ENCODE measurements at regions not wholly inside any gene's neighbourhood (a gene's known extent, or its start where the extent isn't known, plus 50 kb on each side); places are given as distances from the start of the nearest gene placed in this dataset.
"Not testable (repeated sequence)": the region's sequence is repeated elsewhere in the genome, so short reads cannot be mapped to it uniquely, and the experiment has no call there.

DNA sequence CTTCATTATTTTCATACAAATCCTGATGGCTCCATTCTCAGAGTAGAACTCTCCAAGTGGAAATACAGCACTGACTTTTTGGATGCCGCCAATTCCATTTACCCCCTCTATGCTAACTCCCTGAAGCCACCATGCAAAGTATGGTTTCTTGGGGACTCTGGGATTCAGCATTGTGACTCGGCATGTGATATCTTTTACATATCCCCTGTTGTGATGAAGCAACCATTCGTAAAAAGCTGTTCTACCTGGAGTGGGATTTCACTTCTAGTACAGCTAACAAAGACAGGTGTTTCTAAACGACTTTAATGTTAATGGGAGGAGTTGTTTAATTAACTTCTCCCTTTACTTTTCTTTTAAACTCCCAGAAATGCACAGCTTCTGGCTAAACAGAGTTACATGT, 533.5 kb downstream of the RBFOX1 start:
- no peak overlapping the region for H3K4me3 ChIP-seq (ENCODE audit: low read length in 3 of 3)
- peaks cover 0 to 4% (median 0%) of the 10 kb centered on the region in 3 donors for H3K9me3 ChIP-seq (ENCODE audit: control insufficient read depth in 3 of 3, low read length in 3 of 3)
- no peaks in the 10 kb centered on the region for H3K4me1 ChIP-seq (ENCODE audit: control insufficient read depth in 3 of 3, insufficient read depth in 3 of 3, low read length in 3 of 3)
- no peak overlapping the region for H3K27ac ChIP-seq (ENCODE audit: low read depth, low read length)
- no peak overlapping the region for H3K9ac ChIP-seq (ENCODE audit: low read depth in 1 of 3, low read length in 3 of 3)
- no peaks in the 10 kb centered on the region for H3K36me3 ChIP-seq (ENCODE audit: control insufficient read depth in 3 of 3, insufficient read depth in 3 of 3, low read length in 3 of 3)
- no peaks in the 10 kb centered on the region for H3K27me3 ChIP-seq (ENCODE audit: control insufficient read depth in 3 of 3, insufficient read depth in 3 of 3, low read length in 3 of 3)

- H3K27me3 ChIP-seq (ENCODE audit: control insufficient read depth in 3 of 3, insufficient read depth in 3 of 3, low read length in 3 of 3); H3K9me3 ChIP-seq (ENCODE audit: control insufficient read depth in 3 of 3, low read length in 3 of 3); H3K9ac ChIP-seq (ENCODE audit: low read depth in 1 of 3, low read length in 3 of 3); H3K4me3 ChIP-seq (ENCODE audit: low read length in 3 of 3); H3K27ac ChIP-seq (ENCODE audit: low read depth, low read length); H3K36me3 ChIP-seq (ENCODE audit: control insufficient read depth in 3 of 3, insufficient read depth in 3 of 3, low read length in 3 of 3); H3K4me1 ChIP-seq (ENCODE audit: control insufficient read depth in 3 of 3, insufficient read depth in 3 of 3, low read length in 3 of 3): not testable (repeated sequence)
Measured at GRCh38 chr16:7865393-7865792, 532.7 kb downstream of the RBFOX1 start.

GRCh38 chr16:7861891-7862582, 529.4 kb downstream of the RBFOX1 start:
- H3K4me1 ChIP-seq (ENCODE audit: control insufficient read depth in 3 of 3, insufficient read depth in 3 of 3, low read length in 3 of 3), result no peaks in the 10 kb centered on the region
- no peaks in the 10 kb centered on the region for H3K27me3 ChIP-seq (ENCODE audit: control insufficient read depth in 3 of 3, insufficient read depth in 3 of 3, low read length in 3 of 3)
- no peak overlapping the region for H3K9ac ChIP-seq (ENCODE audit: low read depth in 1 of 3, low read length in 3 of 3)
- no peak overlapping the region for H3K27ac ChIP-seq (ENCODE audit: low read depth, low read length)
- no peaks in the 10 kb centered on the region for H3K36me3 ChIP-seq (ENCODE audit: control insufficient read depth in 3 of 3, insufficient read depth in 3 of 3, low read length in 3 of 3)
- H3K9me3 ChIP-seq (ENCODE audit: control insufficient read depth in 3 of 3, low read length in 3 of 3), result no peaks in the 10 kb centered on the region
- no peak overlapping the region for H3K4me3 ChIP-seq (ENCODE audit: low read length in 3 of 3)

DNA sequence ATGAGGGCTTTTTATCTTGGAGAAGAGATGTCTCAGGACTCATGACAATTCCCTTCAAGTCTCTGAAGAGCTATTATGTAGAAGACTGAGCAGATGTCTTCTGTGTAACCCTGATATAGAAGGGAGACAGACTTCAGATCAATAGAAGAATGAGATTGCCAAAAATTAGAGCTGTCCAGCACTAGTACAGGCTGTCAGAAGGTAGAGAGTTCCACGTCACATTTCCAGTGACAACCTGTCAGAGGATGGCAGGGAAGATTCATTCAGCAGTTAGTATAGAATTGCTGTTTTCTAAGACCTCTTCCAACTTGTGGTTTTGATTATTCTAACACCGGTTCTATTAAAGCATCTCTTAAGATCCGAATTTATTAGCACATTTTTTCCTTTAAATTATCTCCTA, 520.6 kb downstream of the RBFOX1 start:
- H3K36me3 ChIP-seq (ENCODE audit: control insufficient read depth in 3 of 3, insufficient read depth in 3 of 3, low read length in 3 of 3), result no peaks in the 10 kb centered on the region
- H3K27ac ChIP-seq (ENCODE audit: low read depth, low read length), result no peak overlapping the region
- no peaks in the 10 kb centered on the region for H3K27me3 ChIP-seq (ENCODE audit: control insufficient read depth in 3 of 3, insufficient read depth in 3 of 3, low read length in 3 of 3)
- no peak overlapping the region for H3K4me3 ChIP-seq (ENCODE audit: low read length in 3 of 3)
- no peaks in the 10 kb centered on the region for H3K4me1 ChIP-seq (ENCODE audit: control insufficient read depth in 3 of 3, insufficient read depth in 3 of 3, low read length in 3 of 3)
- H3K9ac ChIP-seq (ENCODE audit: low read depth in 1 of 3, low read length in 3 of 3), result no peak overlapping the region
- H3K9me3 ChIP-seq (ENCODE audit: control insufficient read depth in 3 of 3, low read length in 3 of 3), result no peaks in the 10 kb centered on the region

DNA sequence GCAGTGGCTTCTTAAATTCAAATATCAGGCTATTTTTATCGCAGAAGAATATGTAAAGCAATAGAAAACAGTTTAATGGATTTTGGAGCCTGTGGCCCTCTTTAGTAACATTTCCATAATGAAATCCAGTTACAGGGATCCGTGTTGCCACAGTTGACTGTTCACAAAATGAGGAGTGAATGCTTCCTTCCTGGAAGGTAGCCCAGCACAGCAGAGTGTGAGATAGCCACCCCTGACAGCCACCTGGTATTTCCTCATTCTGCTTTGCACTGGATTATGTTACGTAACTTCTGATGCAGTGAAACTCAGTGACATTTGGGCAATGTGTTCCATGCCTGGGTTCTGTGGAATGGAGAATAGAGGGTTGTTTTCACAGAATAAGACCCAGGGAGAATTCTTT, 517.2 kb downstream of the RBFOX1 start:
- H3K4me3 ChIP-seq (ENCODE audit: low read length in 3 of 3), result no peak overlapping the region
- H3K27me3 ChIP-seq (ENCODE audit: control insufficient read depth in 3 of 3, insufficient read depth in 3 of 3, low read length in 3 of 3), result no peaks in the 10 kb centered on the region
- no peaks in the 10 kb centered on the region for H3K4me1 ChIP-seq (ENCODE audit: control insufficient read depth in 3 of 3, insufficient read depth in 3 of 3, low read length in 3 of 3)
- H3K9ac ChIP-seq (ENCODE audit: low read depth in 1 of 3, low read length in 3 of 3), result no peak overlapping the region
- H3K36me3 ChIP-seq (ENCODE audit: control insufficient read depth in 3 of 3, insufficient read depth in 3 of 3, low read length in 3 of 3), result no peaks in the 10 kb centered on the region
- no peaks in the 10 kb centered on the region for H3K9me3 ChIP-seq (ENCODE audit: control insufficient read depth in 3 of 3, low read length in 3 of 3)
- H3K27ac ChIP-seq (ENCODE audit: low read depth, low read length), result no peak overlapping the region

DNA sequence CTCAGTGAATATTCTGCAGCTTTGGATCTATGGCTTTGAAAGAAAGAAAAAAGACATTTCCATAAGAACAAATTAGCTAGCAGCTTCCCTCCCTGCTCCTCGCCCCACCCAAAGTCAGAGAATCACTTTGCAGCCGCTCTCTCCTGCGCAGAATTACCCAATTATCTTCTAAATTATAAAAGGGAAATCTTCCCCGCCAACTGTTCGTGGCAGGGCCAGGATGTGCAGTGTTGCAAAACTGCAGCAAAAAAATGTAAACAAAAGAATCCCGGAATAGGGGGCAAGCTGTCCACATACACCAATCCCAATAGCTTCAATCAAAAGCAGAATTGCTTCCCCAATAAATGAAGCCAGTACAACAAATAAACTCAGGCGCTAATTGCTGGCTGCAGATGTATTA, 510.6 kb downstream of the RBFOX1 start:
- Histone ChIP-seq H3K9ac (ENCODE audit: low read depth in 1 of 3, low read length in 3 of 3) (no peak overlapping the region), H3K36me3 (ENCODE audit: control insufficient read depth in 3 of 3, insufficient read depth in 3 of 3, low read length in 3 of 3) (no peaks in the 10 kb centered on the region), H3K9me3 (ENCODE audit: control insufficient read depth in 3 of 3, low read length in 3 of 3) (no peaks in the 10 kb centered on the region), H3K27me3 (ENCODE audit: control insufficient read depth in 3 of 3, insufficient read depth in 3 of 3, low read length in 3 of 3) (peaks cover 0 to 2% (median 0%) of the 10 kb centered on the region in 3 donors), H3K27ac (ENCODE audit: low read depth, low read length) (no peak overlapping the region), H3K4me3 (ENCODE audit: low read length in 3 of 3) (no peak overlapping the region), H3K4me1 (ENCODE audit: control insufficient read depth in 3 of 3, insufficient read depth in 3 of 3, low read length in 3 of 3) (no peaks in the 10 kb centered on the region)

DNA sequence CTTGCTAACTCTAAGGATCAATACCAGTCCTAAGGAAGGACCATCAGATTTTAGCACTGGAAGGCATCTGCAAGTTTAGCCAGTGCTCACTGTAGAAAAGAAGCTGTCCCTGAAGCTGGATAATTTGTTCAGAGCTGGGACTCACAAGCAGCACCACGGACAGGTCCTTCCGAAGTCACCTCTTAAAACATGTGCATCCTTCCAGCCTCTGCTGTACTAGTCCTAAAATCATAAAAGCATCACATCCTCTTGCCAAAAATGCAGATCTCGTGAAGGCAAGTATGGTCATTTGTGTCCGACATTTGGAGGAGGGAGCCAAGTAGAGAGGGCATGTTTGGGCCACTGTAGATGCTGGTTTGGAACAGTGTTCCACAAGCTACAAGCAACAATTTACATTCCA, 506.9 kb downstream of the RBFOX1 start:
- Histone ChIP-seq H3K4me3 (ENCODE audit: low read length in 3 of 3) (no peak overlapping the region), H3K27me3 (ENCODE audit: control insufficient read depth in 3 of 3, insufficient read depth in 3 of 3, low read length in 3 of 3) (peaks cover 0 to 2% (median 0%) of the 10 kb centered on the region in 3 donors), H3K36me3 (ENCODE audit: control insufficient read depth in 3 of 3, insufficient read depth in 3 of 3, low read length in 3 of 3) (no peaks in the 10 kb centered on the region), H3K9me3 (ENCODE audit: control insufficient read depth in 3 of 3, low read length in 3 of 3) (no peaks in the 10 kb centered on the region), H3K9ac (ENCODE audit: low read depth in 1 of 3, low read length in 3 of 3) (no peak overlapping the region), H3K4me1 (ENCODE audit: control insufficient read depth in 3 of 3, insufficient read depth in 3 of 3, low read length in 3 of 3) (no peaks in the 10 kb centered on the region), H3K27ac (ENCODE audit: low read depth, low read length) (no peak overlapping the region)

- H3K4me3 ChIP-seq (ENCODE audit: low read length in 3 of 3), result no peak overlapping the region
- H3K9ac ChIP-seq (ENCODE audit: low read depth in 1 of 3, low read length in 3 of 3), result no peak overlapping the region
- no peaks in the 10 kb centered on the region for H3K36me3 ChIP-seq (ENCODE audit: control insufficient read depth in 3 of 3, insufficient read depth in 3 of 3, low read length in 3 of 3)
- H3K9me3 ChIP-seq (ENCODE audit: control insufficient read depth in 3 of 3, low read length in 3 of 3), result no peaks in the 10 kb centered on the region
- no peaks in the 10 kb centered on the region for H3K4me1 ChIP-seq (ENCODE audit: control insufficient read depth in 3 of 3, insufficient read depth in 3 of 3, low read length in 3 of 3)
- H3K27ac ChIP-seq (ENCODE audit: low read depth, low read length), result no peak overlapping the region
- no peaks in the 10 kb centered on the region for H3K27me3 ChIP-seq (ENCODE audit: control insufficient read depth in 3 of 3, insufficient read depth in 3 of 3, low read length in 3 of 3)
Measured at GRCh38 chr16:7834771-7835431, 502.3 kb downstream of the RBFOX1 start.

GRCh38 chr16:7820816-7821215, 488.2 kb downstream of the RBFOX1 start:
- Histone ChIP-seq H3K27ac (ENCODE audit: low read depth, low read length) (no peak overlapping the region), H3K36me3 (ENCODE audit: control insufficient read depth in 3 of 3, insufficient read depth in 3 of 3, low read length in 3 of 3) (no peaks in the 10 kb centered on the region), H3K4me3 (ENCODE audit: low read length in 3 of 3) (no peak overlapping the region), H3K9ac (ENCODE audit: low read depth in 1 of 3, low read length in 3 of 3) (no peak overlapping the region), H3K27me3 (ENCODE audit: control insufficient read depth in 3 of 3, insufficient read depth in 3 of 3, low read length in 3 of 3) (no peaks in the 10 kb centered on the region), H3K9me3 (ENCODE audit: control insufficient read depth in 3 of 3, low read length in 3 of 3) (no peaks in the 10 kb centered on the region), H3K4me1 (ENCODE audit: control insufficient read depth in 3 of 3, insufficient read depth in 3 of 3, low read length in 3 of 3) (no peaks in the 10 kb centered on the region)

DNA sequence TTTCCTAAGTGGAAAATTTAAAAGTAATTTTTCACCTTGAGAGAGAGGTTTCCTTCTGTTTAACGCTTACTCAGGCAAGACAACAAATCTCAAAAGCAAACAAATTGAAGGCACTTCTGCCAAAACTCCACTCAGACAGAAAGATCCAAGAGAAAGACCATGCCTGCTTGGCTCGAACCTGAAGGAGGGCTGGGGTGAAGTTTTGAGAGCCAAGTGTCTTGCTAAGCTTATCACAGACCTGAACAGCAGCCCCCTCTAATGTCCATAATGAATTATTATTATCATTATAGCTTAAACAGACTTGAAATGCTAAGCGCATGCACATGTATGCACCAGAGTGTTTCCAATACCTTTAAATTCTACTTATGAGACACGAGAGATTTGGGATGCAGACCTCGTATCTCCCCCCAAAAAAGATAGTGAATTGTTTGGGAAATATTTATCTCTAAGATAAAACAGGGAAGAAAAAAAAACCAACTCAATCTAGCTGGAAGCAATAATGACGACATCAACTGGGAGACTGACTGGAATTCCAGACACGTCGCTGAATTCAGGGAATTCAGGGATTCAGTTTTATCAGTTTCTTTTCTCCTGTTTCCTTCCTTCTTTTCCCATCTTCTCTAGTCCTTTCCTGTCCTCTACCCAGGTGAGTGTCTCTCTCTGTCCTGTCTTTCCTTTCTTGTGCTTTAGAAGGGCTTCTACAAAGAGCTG, 473.2 kb downstream of the RBFOX1 start:
- Histone ChIP-seq H3K27me3 (ENCODE audit: control insufficient read depth in 3 of 3, insufficient read depth in 3 of 3, low read length in 3 of 3) (no peaks in the 10 kb centered on the region), H3K27ac (ENCODE audit: low read depth, low read length) (no peak overlapping the region), H3K4me3 (ENCODE audit: low read length in 3 of 3) (no peak overlapping the region), H3K4me1 (ENCODE audit: control insufficient read depth in 3 of 3, insufficient read depth in 3 of 3, low read length in 3 of 3) (no peaks in the 10 kb centered on the region), H3K9me3 (ENCODE audit: control insufficient read depth in 3 of 3, low read length in 3 of 3) (no peaks in the 10 kb centered on the region), H3K36me3 (ENCODE audit: control insufficient read depth in 3 of 3, insufficient read depth in 3 of 3, low read length in 3 of 3) (no peaks in the 10 kb centered on the region), H3K9ac (ENCODE audit: low read depth in 1 of 3, low read length in 3 of 3) (no peak overlapping the region)
